ENCODE measurements at regions not wholly inside any gene's neighbourhood (a gene's known extent, or its start where the extent isn't known, plus 50 kb on each side); places are given as distances from the start of the nearest gene placed in this dataset.

- Histone ChIP-seq H3K27me3 (peaks cover 31% of the 10 kb centered on the region), H3K4me1 (ENCODE audit: control insufficient read depth in 1 of 2, insufficient read depth in 1 of 2, low read depth in 1 of 2, low read length in 1 of 2) (no peaks in the 10 kb centered on the region), H3K9me3 (no peaks in the 10 kb centered on the region), H3K27ac (no peak overlapping the region), H3K36me3 (no peaks in the 10 kb centered on the region), H3K4me3 (ENCODE audit: low read depth in 1 of 2, low read length in 1 of 2) (no peak overlapping the region)
- TF ChIP-seq CTCF (IDR thresholded peaks at IDR 0.05), result no peak
Observed at GRCh38 chr20:37579106-37579505, 51.4 kb upstream of the BLCAP start.

DNA sequence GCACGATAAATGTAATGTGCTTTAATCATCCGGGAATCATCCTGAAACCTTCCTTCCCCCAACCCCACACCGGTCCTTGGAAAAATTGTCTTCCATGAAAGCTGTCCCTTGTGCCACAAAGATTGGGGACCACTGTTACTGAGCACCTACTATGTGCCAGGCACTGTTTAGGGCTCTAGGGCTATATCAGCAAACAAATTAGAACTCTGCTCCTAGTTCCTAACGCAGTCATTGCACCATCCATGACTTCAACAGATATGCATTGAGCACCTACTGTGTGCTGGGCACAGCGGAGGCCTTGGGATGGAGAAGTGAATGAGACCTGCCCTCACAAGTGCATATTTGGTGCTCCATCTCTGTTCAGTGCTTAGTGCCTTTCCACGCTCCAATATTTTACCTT is 50.3 kb upstream of the BLCAP start:
- Histone ChIP-seq H3K27me3 (peaks cover 26% of the 10 kb centered on the region), H3K4me3 (ENCODE audit: low read depth in 1 of 2, low read length in 1 of 2) (no peak overlapping the region), H3K4me1 (ENCODE audit: control insufficient read depth in 1 of 2, insufficient read depth in 1 of 2, low read depth in 1 of 2, low read length in 1 of 2) (no peaks in the 10 kb centered on the region), H3K36me3 (no peaks in the 10 kb centered on the region), H3K27ac (no peak overlapping the region), H3K9me3 (no peaks in the 10 kb centered on the region)
- TF ChIP-seq CTCF (IDR thresholded peaks at IDR 0.05), result no peak
